MG63 (cell line): ENCODE measurements at regions not wholly inside any gene's neighbourhood (a gene's known extent, or its start where the extent isn't known, plus 50 kb on each side); places are given as distances from the start of the nearest gene placed in this dataset.

ENCODE experiments used
- DNase-seq: peaks from one replicate; pipeline ENCODE4 v3.0.0-alpha.2; 2020
- H3K27me3 ChIP-seq: fragments of 250-450 bp; sonication (Bioruptor Pico); 2 replicates; pipeline ENCODE4 v1.5.1; 2020; ENCODE audit warnings: mild to moderate bottlenecking, moderate library complexity
- H3K36me3 ChIP-seq: fragments of 250-450 bp; sonication (Bioruptor Pico); 2 replicates; pipeline ENCODE4 v1.5.1; 2020; ENCODE audit warnings: mild to moderate bottlenecking, moderate library complexity
- H3K4me3 ChIP-seq: fragments of 250-450 bp; sonication (Bioruptor Pico); 2 replicates; pipeline ENCODE4 v1.5.1; 2020; ENCODE audit warnings: mild to moderate bottlenecking, moderate library complexity
- H3K9me3 ChIP-seq: fragments of 250-450 bp; sonication (Bioruptor Pico); 2 replicates; pipeline ENCODE4 v1.5.1; 2020; ENCODE audit warnings: mild to moderate bottlenecking, moderate library complexity

DNA sequence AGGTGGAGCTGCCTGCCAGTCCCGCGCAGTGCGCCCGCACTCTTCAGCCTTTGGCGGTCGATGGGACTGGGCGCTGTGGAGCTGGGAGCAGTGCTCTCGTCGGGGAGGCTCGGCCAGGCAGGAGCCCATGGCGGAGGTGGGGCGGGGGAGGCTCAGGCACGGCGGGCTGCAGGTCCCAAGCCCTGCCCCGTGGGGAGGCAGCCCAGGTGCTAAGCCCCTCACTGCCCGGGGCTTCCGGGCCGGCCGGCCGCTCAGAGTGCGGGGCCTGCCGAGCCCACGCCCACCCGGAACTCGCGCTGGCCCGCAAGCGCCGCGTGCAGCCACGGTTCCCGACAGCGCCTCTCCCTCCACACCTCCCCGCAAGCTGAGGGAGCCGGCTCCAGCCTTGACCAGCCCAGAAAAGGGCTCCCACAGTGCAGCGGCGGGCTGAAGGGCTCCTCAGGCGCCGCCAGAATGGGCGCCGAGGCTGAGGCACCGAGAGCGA lies 316.4 kb downstream of the RND3 start:
- no peaks in the 10 kb centered on the region for H3K36me3 ChIP-seq
- DNase-seq, result no peak
- H3K27me3 ChIP-seq, result no peaks in the 10 kb centered on the region
- no peaks in the 10 kb centered on the region for H3K9me3 ChIP-seq
- H3K4me3 ChIP-seq, result no peak overlapping the region

- Histone ChIP-seq H3K36me3 (no peaks in the 10 kb centered on the region), H3K9me3 (no peaks in the 10 kb centered on the region), H3K4me3 (no peak overlapping the region), H3K27me3 (no peaks in the 10 kb centered on the region)
- peak; percentile 71 for DNase-seq
Observed at GRCh38 chr2:150169237-150169629, 318.2 kb downstream of the RND3 start.

- DNase-seq, result no peak
- Histone ChIP-seq H3K9me3 (no peaks in the 10 kb centered on the region), H3K27me3 (no peaks in the 10 kb centered on the region)
Observed at GRCh38 chr2:150168595-150169236, 318.8 kb downstream of the RND3 start.

GRCh38 chr2:150167711-150168110 lies 319.8 kb downstream of the RND3 start:
- peak; percentile 12 for DNase-seq
- no peaks in the 10 kb centered on the region for H3K36me3 ChIP-seq
- no peaks in the 10 kb centered on the region for H3K9me3 ChIP-seq
- H3K4me3 ChIP-seq, result no peak overlapping the region
- H3K27me3 ChIP-seq, result no peaks in the 10 kb centered on the region

More at GRCh38 chr2:150168595-150169236, 318.8 kb downstream of the RND3 start:
- H3K36me3 ChIP-seq, result no peaks in the 10 kb centered on the region
- H3K4me3 ChIP-seq, result no peak overlapping the region

GRCh38 chr2:150166313-150167051 lies 321.0 kb downstream of the RND3 start:
- no peaks in the 10 kb centered on the region for H3K27me3 ChIP-seq
- no peak overlapping the region for H3K4me3 ChIP-seq
- no peaks in the 10 kb centered on the region for H3K9me3 ChIP-seq
- no peaks in the 10 kb centered on the region for H3K36me3 ChIP-seq
- peak; percentile 69 for DNase-seq

DNA sequence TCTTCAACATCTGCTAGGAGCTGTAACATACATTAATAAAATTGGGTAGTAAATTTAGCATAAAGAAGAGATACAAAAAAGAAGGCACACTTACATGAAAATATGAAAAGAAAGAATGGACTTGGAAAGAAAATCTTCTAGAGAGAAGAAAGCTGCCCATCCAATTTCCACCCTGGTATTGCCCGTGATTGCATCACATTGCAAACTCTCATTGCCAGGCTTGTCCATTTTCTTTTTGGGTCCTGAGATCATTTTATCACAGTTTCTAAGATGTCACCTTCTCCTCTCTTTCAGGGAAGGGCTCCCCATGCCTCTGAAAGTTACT lies 321.5 kb downstream of the RND3 start:
- no peaks in the 10 kb centered on the region for H3K9me3 ChIP-seq
- H3K27me3 ChIP-seq, result no peaks in the 10 kb centered on the region
- no peaks in the 10 kb centered on the region for H3K36me3 ChIP-seq
- no peak overlapping the region for H3K4me3 ChIP-seq
- no peak for DNase-seq

DNA sequence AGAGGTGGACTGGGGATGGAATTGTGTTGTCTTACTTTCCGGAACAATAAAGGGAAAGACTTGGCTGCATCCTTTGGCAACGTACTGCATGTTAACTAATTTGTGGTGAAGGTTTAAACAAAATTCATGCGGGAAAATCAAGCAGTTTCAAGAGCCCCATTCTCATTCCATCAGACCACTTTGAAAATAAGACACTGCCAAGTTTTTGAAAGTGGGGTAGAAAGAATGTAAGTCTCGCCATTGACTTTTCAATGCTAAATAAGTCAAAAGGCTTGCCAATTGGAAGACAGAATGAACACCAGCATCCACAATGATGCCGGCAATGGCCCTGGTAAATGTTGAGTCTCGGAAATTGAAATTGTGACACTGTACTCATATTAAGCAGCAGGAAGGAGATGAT lies 322.0 kb downstream of the RND3 start:
- DNase-seq, result no peak
- Histone ChIP-seq H3K27me3 (no peaks in the 10 kb centered on the region), H3K4me3 (no peak overlapping the region), H3K9me3 (no peaks in the 10 kb centered on the region), H3K36me3 (no peaks in the 10 kb centered on the region)

DNA sequence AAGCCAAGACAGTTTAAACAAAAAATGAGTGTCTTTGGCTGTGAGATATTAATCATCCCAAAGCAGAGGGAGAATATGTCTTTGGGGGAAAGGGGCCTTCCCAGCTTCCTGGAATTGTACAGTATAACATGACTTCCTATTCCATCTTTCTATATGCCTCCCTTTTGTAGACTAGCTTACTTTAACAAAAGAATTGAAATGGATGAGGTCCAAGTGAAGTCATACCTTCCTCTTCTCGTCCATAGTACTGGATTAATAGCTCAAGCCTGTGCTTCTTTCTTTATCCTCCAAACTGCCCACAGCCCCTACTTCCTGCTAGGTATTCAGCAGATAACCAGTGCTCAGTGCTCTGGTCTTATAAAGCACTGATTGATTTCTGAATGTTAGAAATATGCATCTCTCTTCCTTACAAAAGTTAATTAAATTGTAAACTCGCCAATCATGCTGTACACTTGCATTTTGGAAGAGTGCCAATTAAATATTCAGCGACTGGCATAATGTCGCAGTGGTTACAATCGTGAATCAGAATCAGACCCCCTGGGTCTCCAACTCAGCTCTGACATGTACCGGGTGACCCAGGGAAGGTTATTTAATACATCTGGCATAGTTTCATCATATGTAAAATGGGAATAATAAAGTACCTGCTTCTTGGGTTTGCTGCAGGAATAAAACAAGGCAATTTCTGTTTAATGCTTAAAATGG lies 325.1 kb downstream of the RND3 start:
- no peaks in the 10 kb centered on the region for H3K36me3 ChIP-seq
- no peak overlapping the region for H3K4me3 ChIP-seq
- no peak for DNase-seq
- no peaks in the 10 kb centered on the region for H3K27me3 ChIP-seq
- no peaks in the 10 kb centered on the region for H3K9me3 ChIP-seq

GRCh38 chr2:150160058-150160457 lies 327.4 kb downstream of the RND3 start:
- Histone ChIP-seq H3K9me3 (no peaks in the 10 kb centered on the region), H3K27me3 (no peaks in the 10 kb centered on the region), H3K4me3 (no peak overlapping the region), H3K36me3 (no peaks in the 10 kb centered on the region)
- DNase-seq, result no peak

DNA sequence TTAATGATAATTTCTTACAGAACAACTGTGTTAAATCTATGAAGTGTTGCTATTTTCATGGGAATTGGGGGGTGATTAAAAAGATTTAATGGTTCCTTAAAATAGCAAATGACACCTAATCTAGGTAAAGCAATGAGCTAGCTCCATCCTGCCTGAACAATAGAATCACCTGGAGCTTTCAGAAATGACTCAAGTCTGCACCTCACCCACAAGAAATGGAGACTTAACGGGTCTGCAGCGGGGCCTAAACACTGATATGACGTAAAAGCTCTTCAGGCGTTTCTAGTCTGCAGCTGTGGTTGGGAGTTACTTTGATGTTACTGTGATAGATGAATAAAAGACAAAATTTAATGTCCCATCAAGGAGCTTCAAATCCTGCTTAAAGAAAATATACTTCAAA lies 328.2 kb downstream of the RND3 start:
- Histone ChIP-seq H3K27me3 (no peaks in the 10 kb centered on the region), H3K9me3 (no peaks in the 10 kb centered on the region), H3K4me3 (no peak overlapping the region), H3K36me3 (no peaks in the 10 kb centered on the region)
- no peak for DNase-seq

DNA sequence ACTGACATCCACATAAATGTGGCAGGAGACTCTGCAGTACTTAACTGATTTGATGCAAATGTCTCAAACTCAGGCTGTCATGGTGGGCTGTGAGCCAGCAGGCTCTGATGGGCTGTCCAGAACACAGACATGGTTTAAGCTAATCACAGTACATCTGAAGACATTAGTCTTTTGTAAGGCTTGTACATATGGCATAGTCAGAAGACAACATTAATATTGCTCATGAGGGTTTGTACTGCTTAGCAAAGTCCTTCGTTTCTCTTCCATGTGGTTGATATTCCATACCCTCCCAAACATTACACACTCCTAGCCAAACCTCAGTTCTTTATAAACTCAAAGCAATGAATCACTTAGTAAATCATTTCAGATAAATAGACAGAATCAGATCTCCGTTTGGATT lies 330.6 kb downstream of the RND3 start:
- H3K27me3 ChIP-seq, result no peaks in the 10 kb centered on the region
- no peak overlapping the region for H3K4me3 ChIP-seq
- no peaks in the 10 kb centered on the region for H3K9me3 ChIP-seq
- no peaks in the 10 kb centered on the region for H3K36me3 ChIP-seq
- no peak for DNase-seq

DNA sequence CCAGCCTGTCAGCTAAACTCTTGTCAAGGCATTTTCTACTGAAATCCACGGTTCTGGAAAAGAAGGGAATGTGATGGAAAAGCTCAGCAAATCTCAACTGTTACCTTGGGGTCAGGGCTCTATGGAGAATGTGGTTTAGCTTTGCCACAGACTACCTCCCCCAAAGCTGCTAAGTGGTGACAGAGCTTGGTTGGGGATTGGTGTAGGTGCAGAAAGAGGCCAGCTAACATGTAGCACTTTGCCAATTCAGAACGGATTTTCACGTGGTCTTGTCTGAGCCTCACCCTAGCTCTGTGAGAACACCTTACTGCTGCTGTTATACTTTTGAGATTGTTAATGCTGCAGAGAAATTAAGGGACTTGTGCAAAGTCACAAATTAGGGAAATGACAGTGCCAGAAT lies 331.1 kb downstream of the RND3 start:
- no peak for DNase-seq
- no peak overlapping the region for H3K4me3 ChIP-seq
- no peaks in the 10 kb centered on the region for H3K27me3 ChIP-seq
- no peaks in the 10 kb centered on the region for H3K9me3 ChIP-seq
- H3K36me3 ChIP-seq, result no peaks in the 10 kb centered on the region

DNA sequence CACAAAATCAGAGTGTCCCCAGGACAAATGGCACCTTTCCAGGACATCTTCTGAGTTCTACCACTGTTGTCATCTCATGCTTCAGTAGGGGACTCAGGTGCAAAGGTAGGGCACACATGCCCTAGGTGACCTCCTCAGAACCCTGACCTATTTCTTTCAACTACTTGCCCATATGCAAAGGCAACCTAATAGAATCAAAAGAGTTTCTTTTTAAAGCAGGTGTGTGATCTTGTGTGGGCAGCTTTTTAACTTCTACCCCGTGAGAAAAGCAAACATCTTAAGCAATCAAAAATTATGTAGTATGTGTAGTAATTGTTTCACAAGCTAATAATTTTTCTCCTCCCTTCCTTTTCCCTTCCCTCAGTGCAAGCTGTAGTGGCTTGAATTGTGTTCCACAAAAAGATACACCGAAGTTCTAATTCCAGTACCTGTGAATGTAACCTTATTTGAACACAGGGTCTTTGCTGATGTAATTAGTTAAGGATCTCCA lies 333.1 kb downstream of the RND3 start:
- DNase-seq, result no peak
- Histone ChIP-seq H3K9me3 (no peaks in the 10 kb centered on the region), H3K36me3 (no peaks in the 10 kb centered on the region), H3K27me3 (no peaks in the 10 kb centered on the region), H3K4me3 (no peak overlapping the region)

DNA sequence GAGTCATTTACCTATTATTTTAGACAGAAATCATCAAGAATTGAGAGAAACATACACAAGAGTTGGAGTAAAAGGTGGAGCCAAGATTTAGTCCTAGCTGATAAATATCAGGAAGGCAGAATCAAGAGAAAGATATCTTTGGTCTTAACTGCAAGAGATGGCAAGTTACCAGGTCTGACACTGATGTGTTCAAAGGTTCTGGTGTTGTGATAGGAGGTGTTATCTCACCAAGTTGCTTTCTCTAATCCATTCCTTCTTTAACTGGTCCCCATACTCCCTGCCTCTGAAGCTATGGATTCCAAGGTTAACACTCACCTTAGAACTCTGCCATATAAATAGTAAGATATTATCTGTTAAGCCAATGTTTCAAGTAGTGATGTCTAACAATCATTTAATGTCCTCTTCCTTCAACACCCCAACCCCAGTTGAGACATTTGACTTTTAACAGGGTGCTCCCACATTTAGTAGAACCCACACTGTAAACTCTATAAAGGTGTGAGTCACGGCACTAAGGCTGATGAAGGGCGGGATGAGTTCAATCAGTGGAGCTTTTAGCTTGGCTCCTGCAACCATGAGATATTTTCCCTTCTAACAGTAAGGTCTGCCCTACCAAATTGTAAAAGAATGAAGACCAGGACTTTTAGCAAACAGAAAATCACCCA lies 333.7 kb downstream of the RND3 start:
- H3K36me3 ChIP-seq, result no peaks in the 10 kb centered on the region
- no peak for DNase-seq
- H3K27me3 ChIP-seq, result no peaks in the 10 kb centered on the region
- H3K9me3 ChIP-seq, result no peaks in the 10 kb centered on the region
- no peak overlapping the region for H3K4me3 ChIP-seq

GRCh38 chr2:150152230-150152629 lies 335.2 kb downstream of the RND3 start:
- no peak overlapping the region for H3K4me3 ChIP-seq
- DNase-seq, result no peak
- H3K36me3 ChIP-seq, result no peaks in the 10 kb centered on the region
- H3K9me3 ChIP-seq, result peaks cover 1% of the 10 kb centered on the region; the same call in 1 of the 2 replicates
- no peaks in the 10 kb centered on the region for H3K27me3 ChIP-seq

- H3K27me3 ChIP-seq, result no peaks in the 10 kb centered on the region
- peaks cover 12% of the 10 kb centered on the region for H3K9me3 ChIP-seq
- no peaks in the 10 kb centered on the region for H3K36me3 ChIP-seq
- no peak overlapping the region for H3K4me3 ChIP-seq
- no peak for DNase-seq
Observed at GRCh38 chr2:150150144-150150543, 337.3 kb downstream of the RND3 start.
